ENCODE measurements at regions not wholly inside any gene's neighbourhood (a gene's known extent, or its start where the extent isn't known, plus 50 kb on each side); places are given as distances from the start of the nearest gene placed in this dataset.

GRCh38 chr6:14287707-14288106, 170.1 kb downstream of the CD83 start:
- H3K36me3 Mint-ChIP-seq (ENCODE audit: insufficient read depth, unreplicated experiment) = no peaks in the 10 kb centered on the region
- CTCF ChIA-PET = no interaction called here

GRCh38 chr6:14288910-14289309, 171.3 kb downstream of the CD83 start:
- H3K36me3 Mint-ChIP-seq (ENCODE audit: insufficient read depth, unreplicated experiment) = no peaks in the 10 kb centered on the region
- H3K9me3 Mint-ChIP-seq (ENCODE audit: low read depth, unreplicated experiment) = no peaks in the 10 kb centered on the region
- no peak overlapping the region for H3K27ac Mint-ChIP-seq (ENCODE audit: unreplicated experiment)
- TF ChIP-seq CTCF (IDR thresholded peaks at IDR 0.05; ENCODE audit: unreplicated experiment) = no peak
- H3K4me3 Mint-ChIP-seq (ENCODE audit: low read depth, unreplicated experiment) = no peak overlapping the region
- no TSS peak for BruUV-seq (replicated peaks)
- CTCF ChIA-PET = no interaction called here
- no peaks in the 10 kb centered on the region for H3K4me1 Mint-ChIP-seq (ENCODE audit: low read depth, unreplicated experiment)
- no peak for DNase-seq
- intact Hi-C loops (cut with micrococcal nuclease; ENCODE audit: unreplicated experiment) = no loop called here
- no peaks in the 10 kb centered on the region for H3K27me3 Mint-ChIP-seq (ENCODE audit: unreplicated experiment)

More at GRCh38 chr6:14287707-14288106, 170.1 kb downstream of the CD83 start:
- H3K9me3 Mint-ChIP-seq (ENCODE audit: low read depth, unreplicated experiment) = no peaks in the 10 kb centered on the region
- H3K4me3 Mint-ChIP-seq (ENCODE audit: low read depth, unreplicated experiment) = no peak overlapping the region
- H3K27ac Mint-ChIP-seq (ENCODE audit: unreplicated experiment) = no peak overlapping the region
- DNase-seq = no peak
- intact Hi-C loops (cut with micrococcal nuclease; ENCODE audit: unreplicated experiment) = no loop called here
- BruUV-seq (replicated peaks) = no TSS peak
- H3K4me1 Mint-ChIP-seq (ENCODE audit: low read depth, unreplicated experiment) = no peaks in the 10 kb centered on the region
- no peak for TF ChIP-seq CTCF (IDR thresholded peaks at IDR 0.05; ENCODE audit: unreplicated experiment)
- H3K27me3 Mint-ChIP-seq (ENCODE audit: unreplicated experiment) = no peaks in the 10 kb centered on the region

GRCh38 chr6:14290041-14290771, 172.6 kb downstream of the CD83 start:
- Mint-ChIP-seq H3K9me3 (ENCODE audit: low read depth, unreplicated experiment) (no peaks in the 10 kb centered on the region), H3K4me3 (ENCODE audit: low read depth, unreplicated experiment) (no peak overlapping the region), H3K4me1 (ENCODE audit: low read depth, unreplicated experiment) (no peaks in the 10 kb centered on the region), H3K36me3 (ENCODE audit: insufficient read depth, unreplicated experiment) (no peaks in the 10 kb centered on the region), H3K27ac (ENCODE audit: unreplicated experiment) (no peak overlapping the region), H3K27me3 (ENCODE audit: unreplicated experiment) (no peaks in the 10 kb centered on the region)
- CTCF ChIA-PET = no interaction called here
- BruUV-seq (replicated peaks) = no TSS peak
- intact Hi-C loops (cut with micrococcal nuclease; ENCODE audit: unreplicated experiment) = no loop called here
- TF ChIP-seq CTCF (IDR thresholded peaks at IDR 0.05; ENCODE audit: unreplicated experiment) = no peak
- no peak for DNase-seq

GRCh38 chr6:14290772-14291330, 173.3 kb downstream of the CD83 start:
- CTCF ChIA-PET = no interaction called here
- Mint-ChIP-seq H3K27ac (ENCODE audit: unreplicated experiment) (no peak overlapping the region), H3K36me3 (ENCODE audit: insufficient read depth, unreplicated experiment) (no peaks in the 10 kb centered on the region), H3K27me3 (ENCODE audit: unreplicated experiment) (no peaks in the 10 kb centered on the region), H3K9me3 (ENCODE audit: low read depth, unreplicated experiment) (no peaks in the 10 kb centered on the region), H3K4me3 (ENCODE audit: low read depth, unreplicated experiment) (no peak overlapping the region), H3K4me1 (ENCODE audit: low read depth, unreplicated experiment) (no peaks in the 10 kb centered on the region)
- no peak for DNase-seq
- intact Hi-C loops (cut with micrococcal nuclease; ENCODE audit: unreplicated experiment) = no loop called here
- no peak for TF ChIP-seq CTCF (IDR thresholded peaks at IDR 0.05; ENCODE audit: unreplicated experiment)
- BruUV-seq (replicated peaks) = no TSS peak
